ENCODE measurements at regions not wholly inside any gene's neighbourhood (a gene's known extent, or its start where the extent isn't known, plus 50 kb on each side); places are given as distances from the start of the nearest gene placed in this dataset.

DNA sequence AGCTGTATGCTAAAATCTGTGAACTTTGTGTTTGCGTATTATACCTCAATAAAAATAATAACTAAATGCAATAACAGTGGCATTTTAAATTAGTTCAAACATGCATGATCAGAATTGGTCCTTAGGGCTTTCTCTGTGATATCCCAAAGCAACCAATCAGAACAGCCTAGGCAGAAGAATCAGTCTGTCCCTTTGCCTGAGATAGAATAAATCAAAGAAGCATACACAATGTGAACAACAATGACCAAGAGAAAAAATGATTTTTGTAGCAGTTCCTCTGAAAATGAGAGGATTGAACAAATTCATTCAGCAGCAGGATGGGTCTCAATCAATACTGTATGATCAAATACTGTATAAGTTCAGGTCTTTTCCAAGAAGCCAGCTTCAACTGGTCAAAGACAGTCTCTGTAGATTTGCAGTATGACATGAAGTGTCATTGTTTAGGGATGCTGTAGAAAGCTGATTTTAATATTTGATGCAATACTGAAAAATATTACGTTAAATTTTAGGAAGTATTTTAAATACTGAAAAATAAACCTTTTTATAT, 1071.6 kb downstream of the AGBL1 start:
- DNase-seq (ENCODE audit: low read depth): no peak
- TF ChIP-seq, protein P1, sequence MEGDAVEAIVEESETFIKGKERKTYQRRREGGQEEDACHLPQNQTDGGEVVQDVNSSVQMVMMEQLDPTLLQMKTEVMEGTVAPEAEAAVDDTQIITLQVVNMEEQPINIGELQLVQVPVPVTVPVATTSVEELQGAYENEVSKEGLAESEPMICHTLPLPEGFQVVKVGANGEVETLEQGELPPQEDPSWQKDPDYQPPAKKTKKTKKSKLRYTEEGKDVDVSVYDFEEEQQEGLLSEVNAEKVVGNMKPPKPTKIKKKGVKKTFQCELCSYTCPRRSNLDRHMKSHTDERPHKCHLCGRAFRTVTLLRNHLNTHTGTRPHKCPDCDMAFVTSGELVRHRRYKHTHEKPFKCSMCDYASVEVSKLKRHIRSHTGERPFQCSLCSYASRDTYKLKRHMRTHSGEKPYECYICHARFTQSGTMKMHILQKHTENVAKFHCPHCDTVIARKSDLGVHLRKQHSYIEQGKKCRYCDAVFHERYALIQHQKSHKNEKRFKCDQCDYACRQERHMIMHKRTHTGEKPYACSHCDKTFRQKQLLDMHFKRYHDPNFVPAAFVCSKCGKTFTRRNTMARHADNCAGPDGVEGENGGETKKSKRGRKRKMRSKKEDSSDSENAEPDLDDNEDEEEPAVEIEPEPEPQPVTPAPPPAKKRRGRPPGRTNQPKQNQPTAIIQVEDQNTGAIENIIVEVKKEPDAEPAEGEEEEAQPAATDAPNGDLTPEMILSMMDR (IDR thresholded peaks at IDR 0.05; ENCODE audit: insufficient read depth, low read depth, low read length, missing control alignments): no peak
- no peak overlapping the region for H3K4me3 ChIP-seq (ENCODE audit: low read length)

DNA sequence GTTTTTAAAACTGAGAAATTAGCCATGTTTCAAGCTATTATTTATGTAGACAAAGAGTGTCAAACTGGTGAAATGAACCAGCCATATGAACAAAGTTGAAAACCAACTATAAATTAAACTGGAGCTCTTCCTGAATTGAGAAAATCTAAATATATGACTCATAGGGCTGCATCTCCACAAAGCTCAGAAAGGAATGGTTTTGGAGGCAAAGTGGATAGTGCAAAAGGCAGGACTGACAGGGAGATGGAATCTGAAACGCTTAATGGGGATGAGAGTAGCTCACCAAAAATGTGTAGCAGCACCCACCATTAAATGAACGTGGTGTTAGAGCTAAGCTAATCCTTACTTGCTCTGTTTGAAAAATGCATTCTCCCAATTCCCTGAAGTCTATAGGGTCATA, 1066.0 kb downstream of the AGBL1 start:
- no peak overlapping the region for H3K4me3 ChIP-seq (ENCODE audit: low read length)
- TF ChIP-seq, protein P1 (IDR thresholded peaks at IDR 0.05; ENCODE audit: insufficient read depth, low read depth, low read length, missing control alignments): no peak
- no peak for DNase-seq (ENCODE audit: low read depth)

DNA sequence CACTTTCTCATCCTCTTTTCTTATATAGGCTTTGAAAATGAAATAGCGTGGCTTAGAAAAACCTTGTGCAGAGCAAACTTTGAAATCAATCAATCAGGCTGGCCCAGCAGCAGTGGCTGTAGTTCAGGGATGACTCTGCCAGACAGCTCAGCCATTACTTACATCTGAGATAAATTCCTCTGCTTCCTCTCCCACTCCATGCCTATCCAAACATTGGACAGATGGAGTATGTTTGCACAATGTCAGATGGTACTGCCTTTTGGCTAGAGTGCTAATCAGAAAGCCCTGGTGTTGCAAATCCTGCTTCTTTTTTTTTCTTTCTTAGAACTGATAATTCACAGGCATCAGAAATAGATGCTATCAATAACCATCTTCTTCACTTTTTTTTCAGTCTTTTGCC, 1065.1 kb downstream of the AGBL1 start:
- no peak overlapping the region for H3K4me3 ChIP-seq (ENCODE audit: low read length)
- peak; percentile 46 for DNase-seq (ENCODE audit: low read depth)
- TF ChIP-seq, protein P1 (IDR thresholded peaks at IDR 0.05; ENCODE audit: insufficient read depth, low read depth, low read length, missing control alignments): no peak

DNA sequence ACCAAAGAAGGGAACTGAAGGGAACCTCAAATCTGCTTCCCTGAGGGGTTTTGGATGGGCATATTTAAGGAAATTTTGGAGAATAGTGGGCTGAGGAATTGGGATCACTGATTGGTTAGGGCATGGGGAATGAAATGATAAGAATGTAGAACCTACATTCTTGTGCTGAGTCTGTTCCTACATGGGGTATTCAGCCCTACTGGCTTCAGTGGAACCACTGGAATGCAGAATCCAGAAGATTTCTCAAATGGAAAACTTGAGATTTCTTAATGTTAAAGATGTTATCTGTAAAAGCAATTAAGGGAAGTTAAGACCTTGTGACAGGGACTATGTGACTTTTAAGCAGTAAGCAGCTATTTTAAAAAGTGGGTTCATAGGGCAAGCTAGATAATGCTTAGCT, 1062.4 kb downstream of the AGBL1 start:
- DNase-seq (ENCODE audit: low read depth): no peak
- TF ChIP-seq, protein P1 (IDR thresholded peaks at IDR 0.05; ENCODE audit: insufficient read depth, low read depth, low read length, missing control alignments): no peak
- H3K4me3 ChIP-seq (ENCODE audit: low read length): no peak overlapping the region

DNA sequence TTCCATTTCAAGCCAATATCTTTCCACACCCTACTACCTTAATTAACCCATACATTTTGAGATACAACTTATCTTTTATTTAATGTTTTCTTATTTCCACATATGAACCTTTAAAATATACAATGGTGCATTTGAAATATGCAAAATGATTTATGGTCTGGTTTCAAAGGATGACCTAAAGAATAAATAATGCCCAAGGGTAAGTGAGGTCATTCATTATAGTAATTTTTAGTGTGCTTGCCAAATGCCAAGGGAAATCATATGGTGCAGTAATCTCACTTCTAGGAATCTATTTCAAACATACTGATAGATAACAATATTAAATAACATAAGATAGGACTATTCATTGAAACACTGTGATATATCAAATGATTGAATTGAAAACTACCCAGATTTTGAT, 1055.4 kb downstream of the AGBL1 start:
- TF ChIP-seq, protein P1 (IDR thresholded peaks at IDR 0.05; ENCODE audit: insufficient read depth, low read depth, low read length, missing control alignments): no peak
- DNase-seq (ENCODE audit: low read depth): no peak
- no peak overlapping the region for H3K4me3 ChIP-seq (ENCODE audit: low read length)

DNA sequence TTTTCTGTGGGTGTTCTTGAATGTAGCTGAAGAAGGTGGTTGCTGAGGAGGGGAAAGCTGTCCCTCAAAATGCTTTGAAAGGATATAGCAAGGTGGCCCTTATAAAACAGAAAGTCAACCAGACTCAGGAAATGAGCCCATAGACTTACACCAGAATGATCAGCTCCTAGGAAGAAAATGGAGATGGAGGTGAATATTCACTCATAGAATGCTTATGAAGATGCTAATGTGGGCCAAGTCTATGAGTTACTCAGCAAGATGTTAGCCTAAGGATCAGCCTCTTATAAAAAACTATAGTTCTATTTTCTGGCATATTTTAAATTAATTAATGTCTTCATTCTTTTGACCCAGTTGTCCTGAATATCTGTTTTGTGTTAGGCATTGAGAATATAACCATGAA, 1054.0 kb downstream of the AGBL1 start:
- TF ChIP-seq, protein P1 (IDR thresholded peaks at IDR 0.05; ENCODE audit: insufficient read depth, low read depth, low read length, missing control alignments): no peak
- H3K4me3 ChIP-seq (ENCODE audit: low read length): no peak overlapping the region
- DNase-seq (ENCODE audit: low read depth): no peak

DNA sequence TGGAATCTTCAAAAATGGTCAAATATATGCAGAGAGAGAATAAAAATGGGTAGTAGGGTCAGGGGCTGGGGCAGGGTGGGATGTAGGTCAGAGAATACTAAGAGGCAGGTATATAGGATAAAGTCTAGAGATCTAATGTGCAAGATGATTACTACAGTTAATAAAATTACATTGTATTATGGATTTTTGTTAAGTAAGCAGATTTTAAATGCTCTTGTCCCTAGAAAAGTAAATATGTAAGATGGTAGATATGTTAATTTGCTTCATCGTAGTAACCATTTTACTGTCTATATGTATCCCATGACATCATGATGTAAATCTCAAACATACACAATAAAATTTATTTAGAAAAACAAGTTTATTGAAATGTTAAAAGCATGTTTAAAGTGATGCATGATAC, 1051.4 kb downstream of the AGBL1 start:
- no peak for DNase-seq (ENCODE audit: low read depth)
- H3K4me3 ChIP-seq (ENCODE audit: low read length): no peak overlapping the region
- TF ChIP-seq, protein P1 (IDR thresholded peaks at IDR 0.05; ENCODE audit: insufficient read depth, low read depth, low read length, missing control alignments): no peak

Measured in epithelial cell of esophagus (primary cell).